PFSK-1 (cell line): ENCODE measurements at regions not wholly inside any gene's neighbourhood (a gene's known extent, or its start where the extent isn't known, plus 50 kb on each side); places are given as distances from the start of the nearest gene placed in this dataset.

Experiments
- FOXP2 ChIP-seq: optimal IDR thresholded peaks from 2 replicates; pipeline ENCODE3; 2011; ENCODE audit warnings: borderline replicate concordance, control low read depth, inconsistent platforms; ENCODE audit not compliant: insufficient read depth; ENCODE audit errors: extremely low read length, extremely low read depth
- POLR2AphosphoS5 ChIP-seq: IDR thresholded peaks from 2 replicates; pipeline ENCODE4 v1.6.1; 2012; ENCODE audit warnings: low read depth, mild to moderate bottlenecking, control low read depth, low read length, moderate library complexity
- REST ChIP-seq, 2 experiments: IDR thresholded peaks; 2 replicates each; pipeline versions ENCODE4 v1.6.1 to v1.8.0; 2011 to 2012; ENCODE audit warnings: low read depth in 2 of 2, low read length in 2 of 2, control low read depth in 1 of 2, inconsistent platforms in 1 of 2, mild to moderate bottlenecking in 1 of 2, moderate library complexity in 1 of 2; ENCODE audit not compliant: insufficient read depth in 1 of 2
- SIN3A ChIP-seq: IDR thresholded peaks from 2 replicates; pipeline ENCODE4 v1.6.1; 2012; ENCODE audit warnings: mild to moderate bottlenecking, low read length, moderate library complexity, borderline replicate concordance; ENCODE audit not compliant: insufficient read depth
- TAF1 ChIP-seq: IDR thresholded peaks from 2 replicates; pipeline ENCODE4 v1.6.1; 2012; ENCODE audit warnings: low read length, control low read depth, borderline replicate concordance; ENCODE audit not compliant: insufficient read depth

GRCh38 chr12:98229540-98229924 is 285.9 kb upstream of the TMPO start:
- TF ChIP-seq FOXP2 (no peak), REST (IDR thresholded peaks at IDR 0.05; ENCODE audit: insufficient read depth in 1 of 2, low read depth in 2 of 2, low read length in 2 of 2) (no peak), SIN3A (no peak), POLR2AphosphoS5 (no peak), TAF1 (no peak)

GRCh38 chr12:98232753-98233390 is 282.5 kb upstream of the TMPO start:
- TF ChIP-seq FOXP2 (no peak), REST (IDR thresholded peaks at IDR 0.05; ENCODE audit: insufficient read depth in 1 of 2, low read depth in 2 of 2, low read length in 2 of 2) (no peak), POLR2AphosphoS5 (no peak), SIN3A (no peak), TAF1 (no peak)

- TF ChIP-seq TAF1: no peak
- TF ChIP-seq FOXP2: no peak
- TF ChIP-seq SIN3A: no peak
- no peak for TF ChIP-seq REST (IDR thresholded peaks at IDR 0.05; ENCODE audit: insufficient read depth in 1 of 2, low read depth in 2 of 2, low read length in 2 of 2)
- TF ChIP-seq POLR2AphosphoS5: no peak
Observed at GRCh38 chr12:98235301-98235700, 280.1 kb upstream of the TMPO start.

GRCh38 chr12:98238515-98239130 is 276.8 kb upstream of the TMPO start:
- TF ChIP-seq SIN3A (no peak), POLR2AphosphoS5 (no peak)

GRCh38 chr12:98243190-98243589 is 272.2 kb upstream of the TMPO start:
- TF ChIP-seq FOXP2 (no peak), SIN3A (no peak), TAF1 (no peak), POLR2AphosphoS5 (no peak), REST (IDR thresholded peaks at IDR 0.05; ENCODE audit: insufficient read depth in 1 of 2, low read depth in 2 of 2, low read length in 2 of 2) (no peak)
